ENCODE measurements at regions not wholly inside any gene's neighbourhood (a gene's known extent, or its start where the extent isn't known, plus 50 kb on each side); places are given as distances from the start of the nearest gene placed in this dataset.

DNA sequence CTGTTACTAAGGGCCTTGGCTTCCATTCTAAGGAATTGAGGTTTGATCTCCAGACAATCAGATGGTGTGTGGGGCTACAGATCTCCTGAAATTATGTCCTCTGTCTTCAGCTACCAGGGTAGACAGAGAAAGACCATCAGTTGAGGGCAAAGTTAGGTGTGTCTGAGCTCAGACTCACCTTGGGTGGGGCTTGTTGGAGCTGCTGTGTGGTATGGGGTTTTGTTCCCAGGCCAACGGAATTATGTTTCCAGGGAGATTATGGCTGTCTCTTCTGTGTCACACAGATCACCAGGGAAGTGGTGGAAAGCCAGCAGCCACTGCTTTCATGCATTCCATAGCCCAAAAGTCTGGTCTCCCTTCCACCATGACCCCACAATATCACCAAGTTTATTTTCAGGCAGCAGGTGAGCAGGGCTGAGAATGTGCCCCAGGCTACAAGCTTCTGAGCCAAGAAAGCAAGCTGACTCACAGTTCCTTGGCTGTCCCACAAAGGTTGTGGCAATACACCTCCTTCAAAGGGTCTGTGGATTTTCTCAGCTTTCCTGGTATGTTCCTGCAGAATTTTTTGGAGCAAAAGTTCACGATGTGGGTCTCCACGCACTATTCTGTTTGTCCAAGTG is 714.9 kb downstream of the LUZP2 start:
- TF ChIP-seq, protein P1, sequence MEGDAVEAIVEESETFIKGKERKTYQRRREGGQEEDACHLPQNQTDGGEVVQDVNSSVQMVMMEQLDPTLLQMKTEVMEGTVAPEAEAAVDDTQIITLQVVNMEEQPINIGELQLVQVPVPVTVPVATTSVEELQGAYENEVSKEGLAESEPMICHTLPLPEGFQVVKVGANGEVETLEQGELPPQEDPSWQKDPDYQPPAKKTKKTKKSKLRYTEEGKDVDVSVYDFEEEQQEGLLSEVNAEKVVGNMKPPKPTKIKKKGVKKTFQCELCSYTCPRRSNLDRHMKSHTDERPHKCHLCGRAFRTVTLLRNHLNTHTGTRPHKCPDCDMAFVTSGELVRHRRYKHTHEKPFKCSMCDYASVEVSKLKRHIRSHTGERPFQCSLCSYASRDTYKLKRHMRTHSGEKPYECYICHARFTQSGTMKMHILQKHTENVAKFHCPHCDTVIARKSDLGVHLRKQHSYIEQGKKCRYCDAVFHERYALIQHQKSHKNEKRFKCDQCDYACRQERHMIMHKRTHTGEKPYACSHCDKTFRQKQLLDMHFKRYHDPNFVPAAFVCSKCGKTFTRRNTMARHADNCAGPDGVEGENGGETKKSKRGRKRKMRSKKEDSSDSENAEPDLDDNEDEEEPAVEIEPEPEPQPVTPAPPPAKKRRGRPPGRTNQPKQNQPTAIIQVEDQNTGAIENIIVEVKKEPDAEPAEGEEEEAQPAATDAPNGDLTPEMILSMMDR (IDR thresholded peaks at IDR 0.05), result no peak
- TF ChIP-seq, protein P2, sequence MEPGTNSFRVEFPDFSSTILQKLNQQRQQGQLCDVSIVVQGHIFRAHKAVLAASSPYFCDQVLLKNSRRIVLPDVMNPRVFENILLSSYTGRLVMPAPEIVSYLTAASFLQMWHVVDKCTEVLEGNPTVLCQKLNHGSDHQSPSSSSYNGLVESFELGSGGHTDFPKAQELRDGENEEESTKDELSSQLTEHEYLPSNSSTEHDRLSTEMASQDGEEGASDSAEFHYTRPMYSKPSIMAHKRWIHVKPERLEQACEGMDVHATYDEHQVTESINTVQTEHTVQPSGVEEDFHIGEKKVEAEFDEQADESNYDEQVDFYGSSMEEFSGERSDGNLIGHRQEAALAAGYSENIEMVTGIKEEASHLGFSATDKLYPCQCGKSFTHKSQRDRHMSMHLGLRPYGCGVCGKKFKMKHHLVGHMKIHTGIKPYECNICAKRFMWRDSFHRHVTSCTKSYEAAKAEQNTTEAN (CRISPR knock-in tag; IDR thresholded peaks at IDR 0.05), result no peak
- TF ChIP-seq ZBTB21 (CRISPR knock-in tag; IDR thresholded peaks at IDR 0.05; ENCODE audit: borderline replicate concordance), result no peak
- TF ChIP-seq, protein P3, sequence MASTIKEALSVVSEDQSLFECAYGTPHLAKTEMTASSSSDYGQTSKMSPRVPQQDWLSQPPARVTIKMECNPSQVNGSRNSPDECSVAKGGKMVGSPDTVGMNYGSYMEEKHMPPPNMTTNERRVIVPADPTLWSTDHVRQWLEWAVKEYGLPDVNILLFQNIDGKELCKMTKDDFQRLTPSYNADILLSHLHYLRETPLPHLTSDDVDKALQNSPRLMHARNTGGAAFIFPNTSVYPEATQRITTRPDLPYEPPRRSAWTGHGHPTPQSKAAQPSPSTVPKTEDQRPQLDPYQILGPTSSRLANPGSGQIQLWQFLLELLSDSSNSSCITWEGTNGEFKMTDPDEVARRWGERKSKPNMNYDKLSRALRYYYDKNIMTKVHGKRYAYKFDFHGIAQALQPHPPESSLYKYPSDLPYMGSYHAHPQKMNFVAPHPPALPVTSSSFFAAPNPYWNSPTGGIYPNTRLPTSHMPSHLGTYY (CRISPR knock-in tag; IDR thresholded peaks at IDR 0.05), result no peak
- TF ChIP-seq, protein P4, sequence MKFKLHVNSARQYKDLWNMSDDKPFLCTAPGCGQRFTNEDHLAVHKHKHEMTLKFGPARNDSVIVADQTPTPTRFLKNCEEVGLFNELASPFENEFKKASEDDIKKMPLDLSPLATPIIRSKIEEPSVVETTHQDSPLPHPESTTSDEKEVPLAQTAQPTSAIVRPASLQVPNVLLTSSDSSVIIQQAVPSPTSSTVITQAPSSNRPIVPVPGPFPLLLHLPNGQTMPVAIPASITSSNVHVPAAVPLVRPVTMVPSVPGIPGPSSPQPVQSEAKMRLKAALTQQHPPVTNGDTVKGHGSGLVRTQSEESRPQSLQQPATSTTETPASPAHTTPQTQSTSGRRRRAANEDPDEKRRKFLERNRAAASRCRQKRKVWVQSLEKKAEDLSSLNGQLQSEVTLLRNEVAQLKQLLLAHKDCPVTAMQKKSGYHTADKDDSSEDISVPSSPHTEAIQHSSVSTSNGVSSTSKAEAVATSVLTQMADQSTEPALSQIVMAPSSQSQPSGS (CRISPR knock-in tag; IDR thresholded peaks at IDR 0.05; ENCODE audit: borderline replicate concordance, low read depth), result no peak
- TF ChIP-seq, protein P5, sequence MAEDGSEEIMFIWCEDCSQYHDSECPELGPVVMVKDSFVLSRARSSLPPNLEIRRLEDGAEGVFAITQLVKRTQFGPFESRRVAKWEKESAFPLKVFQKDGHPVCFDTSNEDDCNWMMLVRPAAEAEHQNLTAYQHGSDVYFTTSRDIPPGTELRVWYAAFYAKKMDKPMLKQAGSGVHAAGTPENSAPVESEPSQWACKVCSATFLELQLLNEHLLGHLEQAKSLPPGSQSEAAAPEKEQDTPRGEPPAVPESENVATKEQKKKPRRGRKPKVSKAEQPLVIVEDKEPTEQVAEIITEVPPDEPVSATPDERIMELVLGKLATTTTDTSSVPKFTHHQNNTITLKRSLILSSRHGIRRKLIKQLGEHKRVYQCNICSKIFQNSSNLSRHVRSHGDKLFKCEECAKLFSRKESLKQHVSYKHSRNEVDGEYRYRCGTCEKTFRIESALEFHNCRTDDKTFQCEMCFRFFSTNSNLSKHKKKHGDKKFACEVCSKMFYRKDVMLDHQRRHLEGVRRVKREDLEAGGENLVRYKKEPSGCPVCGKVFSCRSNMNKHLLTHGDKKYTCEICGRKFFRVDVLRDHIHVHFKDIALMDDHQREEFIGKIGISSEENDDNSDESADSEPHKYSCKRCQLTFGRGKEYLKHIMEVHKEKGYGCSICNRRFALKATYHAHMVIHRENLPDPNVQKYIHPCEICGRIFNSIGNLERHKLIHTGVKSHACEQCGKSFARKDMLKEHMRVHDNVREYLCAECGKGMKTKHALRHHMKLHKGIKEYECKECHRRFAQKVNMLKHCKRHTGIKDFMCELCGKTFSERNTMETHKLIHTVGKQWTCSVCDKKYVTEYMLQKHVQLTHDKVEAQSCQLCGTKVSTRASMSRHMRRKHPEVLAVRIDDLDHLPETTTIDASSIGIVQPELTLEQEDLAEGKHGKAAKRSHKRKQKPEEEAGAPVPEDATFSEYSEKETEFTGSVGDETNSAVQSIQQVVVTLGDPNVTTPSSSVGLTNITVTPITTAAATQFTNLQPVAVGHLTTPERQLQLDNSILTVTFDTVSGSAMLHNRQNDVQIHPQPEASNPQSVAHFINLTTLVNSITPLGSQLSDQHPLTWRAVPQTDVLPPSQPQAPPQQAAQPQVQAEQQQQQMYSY (CRISPR knock-in tag; IDR thresholded peaks at IDR 0.05), result no peak
- TF ChIP-seq, protein P6, sequence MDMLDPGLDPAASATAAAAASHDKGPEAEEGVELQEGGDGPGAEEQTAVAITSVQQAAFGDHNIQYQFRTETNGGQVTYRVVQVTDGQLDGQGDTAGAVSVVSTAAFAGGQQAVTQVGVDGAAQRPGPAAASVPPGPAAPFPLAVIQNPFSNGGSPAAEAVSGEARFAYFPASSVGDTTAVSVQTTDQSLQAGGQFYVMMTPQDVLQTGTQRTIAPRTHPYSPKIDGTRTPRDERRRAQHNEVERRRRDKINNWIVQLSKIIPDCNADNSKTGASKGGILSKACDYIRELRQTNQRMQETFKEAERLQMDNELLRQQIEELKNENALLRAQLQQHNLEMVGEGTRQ (CRISPR knock-in tag; IDR thresholded peaks at IDR 0.05), result no peak
- TF ChIP-seq, protein P7, sequence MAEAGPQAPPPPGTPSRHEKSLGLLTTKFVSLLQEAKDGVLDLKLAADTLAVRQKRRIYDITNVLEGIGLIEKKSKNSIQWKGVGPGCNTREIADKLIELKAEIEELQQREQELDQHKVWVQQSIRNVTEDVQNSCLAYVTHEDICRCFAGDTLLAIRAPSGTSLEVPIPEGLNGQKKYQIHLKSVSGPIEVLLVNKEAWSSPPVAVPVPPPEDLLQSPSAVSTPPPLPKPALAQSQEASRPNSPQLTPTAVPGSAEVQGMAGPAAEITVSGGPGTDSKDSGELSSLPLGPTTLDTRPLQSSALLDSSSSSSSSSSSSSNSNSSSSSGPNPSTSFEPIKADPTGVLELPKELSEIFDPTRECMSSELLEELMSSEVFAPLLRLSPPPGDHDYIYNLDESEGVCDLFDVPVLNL (CRISPR knock-in tag; IDR thresholded peaks at IDR 0.05; ENCODE audit: borderline replicate concordance, low read depth), result no peak
- no peak for TF ChIP-seq ZNF121 (CRISPR knock-in tag; IDR thresholded peaks at IDR 0.05)
- TF ChIP-seq NR2C2 (CRISPR knock-in tag; IDR thresholded peaks at IDR 0.05), result no peak
- TF ChIP-seq, protein P8, sequence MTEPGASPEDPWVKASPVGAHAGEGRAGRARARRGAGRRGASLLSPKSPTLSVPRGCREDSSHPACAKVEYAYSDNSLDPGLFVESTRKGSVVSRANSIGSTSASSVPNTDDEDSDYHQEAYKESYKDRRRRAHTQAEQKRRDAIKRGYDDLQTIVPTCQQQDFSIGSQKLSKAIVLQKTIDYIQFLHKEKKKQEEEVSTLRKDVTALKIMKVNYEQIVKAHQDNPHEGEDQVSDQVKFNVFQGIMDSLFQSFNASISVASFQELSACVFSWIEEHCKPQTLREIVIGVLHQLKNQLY (CRISPR knock-in tag; IDR thresholded peaks at IDR 0.05), result no peak
- TF ChIP-seq, protein P9, sequence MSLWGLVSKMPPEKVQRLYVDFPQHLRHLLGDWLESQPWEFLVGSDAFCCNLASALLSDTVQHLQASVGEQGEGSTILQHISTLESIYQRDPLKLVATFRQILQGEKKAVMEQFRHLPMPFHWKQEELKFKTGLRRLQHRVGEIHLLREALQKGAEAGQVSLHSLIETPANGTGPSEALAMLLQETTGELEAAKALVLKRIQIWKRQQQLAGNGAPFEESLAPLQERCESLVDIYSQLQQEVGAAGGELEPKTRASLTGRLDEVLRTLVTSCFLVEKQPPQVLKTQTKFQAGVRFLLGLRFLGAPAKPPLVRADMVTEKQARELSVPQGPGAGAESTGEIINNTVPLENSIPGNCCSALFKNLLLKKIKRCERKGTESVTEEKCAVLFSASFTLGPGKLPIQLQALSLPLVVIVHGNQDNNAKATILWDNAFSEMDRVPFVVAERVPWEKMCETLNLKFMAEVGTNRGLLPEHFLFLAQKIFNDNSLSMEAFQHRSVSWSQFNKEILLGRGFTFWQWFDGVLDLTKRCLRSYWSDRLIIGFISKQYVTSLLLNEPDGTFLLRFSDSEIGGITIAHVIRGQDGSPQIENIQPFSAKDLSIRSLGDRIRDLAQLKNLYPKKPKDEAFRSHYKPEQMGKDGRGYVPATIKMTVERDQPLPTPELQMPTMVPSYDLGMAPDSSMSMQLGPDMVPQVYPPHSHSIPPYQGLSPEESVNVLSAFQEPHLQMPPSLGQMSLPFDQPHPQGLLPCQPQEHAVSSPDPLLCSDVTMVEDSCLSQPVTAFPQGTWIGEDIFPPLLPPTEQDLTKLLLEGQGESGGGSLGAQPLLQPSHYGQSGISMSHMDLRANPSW (CRISPR knock-in tag; conservative IDR thresholded peaks at IDR 0.05; ENCODE audit: low read depth), result no peak
